ENCODE measurements at regions not wholly inside any gene's neighbourhood (a gene's known extent, or its start where the extent isn't known, plus 50 kb on each side); places are given as distances from the start of the nearest gene placed in this dataset.

- Histone ChIP-seq H3K23ac (ENCODE audit: low read depth, low read length) (no peak overlapping the region), H3K27ac (ENCODE audit: insufficient read depth, low read length) (no peak overlapping the region), H2BK120ac (ENCODE audit: low read depth, low read length) (no peak overlapping the region), H4K20me1 (ENCODE audit: insufficient read depth, low read length) (no peaks in the 10 kb centered on the region), H3K27me3 (ENCODE audit: control insufficient read depth, insufficient read depth, low read length) (no peaks in the 10 kb centered on the region), H3K14ac (replicated peaks; ENCODE audit: low read depth, low read length) (no peak overlapping the region), H2AK9ac (replicated peaks; ENCODE audit: low read depth, low read length, poor library complexity) (no peak overlapping the region), H4K91ac (ENCODE audit: insufficient read depth, low read depth, low read length) (no peak overlapping the region), H3K79me1 (ENCODE audit: low read depth in 1 of 2, low read length in 2 of 2) (no peaks in the 10 kb centered on the region), H3K9ac (ENCODE audit: low read depth, low read length) (no peak overlapping the region), H4K5ac (ENCODE audit: low read depth, low read length) (no peak overlapping the region), H2AFZ (replicated peaks; ENCODE audit: low read length, poor library complexity) (no peak overlapping the region), H3K56ac (ENCODE audit: extremely low read depth, insufficient read depth, low read length) (no peak overlapping the region), H3K4me3 (ENCODE audit: insufficient read depth, low read depth, low read length) (no peak overlapping the region), H2BK5ac (ENCODE audit: low read depth, low read length, poor library complexity, severe bottlenecking) (no peak overlapping the region), H3K18ac (ENCODE audit: low read depth, low read length) (no peak overlapping the region), H3K4me1 (ENCODE audit: control insufficient read depth, insufficient read depth, low read length) (no peaks in the 10 kb centered on the region), H3K9me3 (ENCODE audit: control insufficient read depth, insufficient read depth, low read length) (peaks cover 16% of the 10 kb centered on the region), H2BK20ac (ENCODE audit: low read depth, low read length) (no peak overlapping the region), H4K8ac (ENCODE audit: low read depth in 2 of 2, low read length in 2 of 2) (no peak overlapping the region), H2BK15ac (ENCODE audit: low read depth, low read length) (no peak overlapping the region), H3K4ac (ENCODE audit: low read depth, low read length) (no peak overlapping the region), H2AK5ac (ENCODE audit: low read depth, low read length) (no peak overlapping the region), H3K36me3 (ENCODE audit: control insufficient read depth, insufficient read depth, low read length) (no peaks in the 10 kb centered on the region), H3K9me1 (ENCODE audit: insufficient read depth, low read length) (no peaks in the 10 kb centered on the region), H3K4me2 (ENCODE audit: low read depth, low read length) (no peak overlapping the region)
- ChIA-PET POLR2A (ENCODE audit: unreplicated experiment) (no interaction called here), CTCF (no interaction called here)
- intact Hi-C loops (cut with micrococcal nuclease), result no loop called here
- in situ Hi-C loops (cut with MboI; ENCODE audit: low sequenced_read_pairs), result no loop called here
- no peak for ATAC-seq (ENCODE audit: low read depth)
- TF ChIP-seq, protein P1, sequence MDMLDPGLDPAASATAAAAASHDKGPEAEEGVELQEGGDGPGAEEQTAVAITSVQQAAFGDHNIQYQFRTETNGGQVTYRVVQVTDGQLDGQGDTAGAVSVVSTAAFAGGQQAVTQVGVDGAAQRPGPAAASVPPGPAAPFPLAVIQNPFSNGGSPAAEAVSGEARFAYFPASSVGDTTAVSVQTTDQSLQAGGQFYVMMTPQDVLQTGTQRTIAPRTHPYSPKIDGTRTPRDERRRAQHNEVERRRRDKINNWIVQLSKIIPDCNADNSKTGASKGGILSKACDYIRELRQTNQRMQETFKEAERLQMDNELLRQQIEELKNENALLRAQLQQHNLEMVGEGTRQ (IDR thresholded peaks at IDR 0.05; ENCODE audit: low read depth, low read length), result no peak
- TF ChIP-seq RFX5 (IDR thresholded peaks at IDR 0.05; ENCODE audit: low read depth, low read length) (no peak), CTCF (conservative IDR thresholded peaks at IDR 0.05; ENCODE audit: low read depth, low read length) (no peak), RAD21 (IDR thresholded peaks at IDR 0.05; ENCODE audit: low read length) (no peak), SMC3 (IDR thresholded peaks at IDR 0.05; ENCODE audit: low read depth, low read length) (no peak), NFE2L2 (IDR thresholded peaks at IDR 0.05; ENCODE audit: low read depth, low read length) (no peak)
- DNase-seq, result no peak
- dilution Hi-C loops (cut with HindIII; ENCODE audit: low sequenced_read_pairs, unreplicated experiment), result no loop called here
- WGBS, 2 experiments (ENCODE audit: extremely low coverage in 2 of 2, insufficient read length in 1 of 2), result 36% methylated on average over 1 of the region's 21 CpGs; no CpG with 5 or more reads in 1 of the 2 experiments
- BruUV-seq (replicated peaks), result no TSS peak
These were observed 270.1 kb upstream of the SHH start for GRCh38 chr7:156082048-156083040.
